SU-DHL-6 (cell line): ENCODE measurements at regions not wholly inside any gene's neighbourhood (a gene's known extent, or its start where the extent isn't known, plus 50 kb on each side); places are given as distances from the start of the nearest gene placed in this dataset.

Source experiments
- EZH2phosphoT487 ChIP-seq: fragments of 200-600 bp; sonication (generic), shearing (Covaris generic); conservative IDR thresholded peaks from 2 replicates; pipeline ENCODE4 v1.6.1; 2018; ENCODE audit warnings: mild to moderate bottlenecking, antibody characterized with exemption, low read length, moderate library complexity, mixed read lengths
- TF ChIP-seq, protein P1 (sequence below): fragments of 200-600 bp; sonication (generic); IDR thresholded peaks from one replicate; pipeline ENCODE4 v1.5.1; 2017; ENCODE audit warnings: antibody characterized with exemption, mild to moderate bottlenecking, low read length, moderate library complexity; ENCODE audit not compliant: insufficient read depth, poor library complexity, severe bottlenecking

DNA sequence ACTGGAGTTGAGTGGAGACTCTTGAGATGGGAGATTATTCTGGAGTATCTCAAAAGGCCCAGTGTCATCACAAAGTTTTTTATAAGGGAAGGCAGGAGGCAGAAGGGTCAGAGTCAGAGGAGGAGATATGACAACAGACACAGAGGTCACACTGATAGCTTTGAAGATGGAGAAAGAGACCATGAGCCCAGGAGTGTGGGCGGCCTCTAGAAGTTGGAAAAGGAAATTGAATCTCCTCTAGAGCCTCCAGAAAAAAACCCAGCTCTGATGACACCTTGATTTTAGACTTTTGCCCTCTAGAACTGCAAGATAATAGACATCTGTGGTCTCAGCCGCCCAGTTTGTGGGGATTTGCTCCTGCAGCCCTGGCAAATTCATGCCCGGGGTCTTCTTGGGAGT lies 64.8 kb upstream of the SPTLC1 start:
- TF ChIP-seq, protein P1, sequence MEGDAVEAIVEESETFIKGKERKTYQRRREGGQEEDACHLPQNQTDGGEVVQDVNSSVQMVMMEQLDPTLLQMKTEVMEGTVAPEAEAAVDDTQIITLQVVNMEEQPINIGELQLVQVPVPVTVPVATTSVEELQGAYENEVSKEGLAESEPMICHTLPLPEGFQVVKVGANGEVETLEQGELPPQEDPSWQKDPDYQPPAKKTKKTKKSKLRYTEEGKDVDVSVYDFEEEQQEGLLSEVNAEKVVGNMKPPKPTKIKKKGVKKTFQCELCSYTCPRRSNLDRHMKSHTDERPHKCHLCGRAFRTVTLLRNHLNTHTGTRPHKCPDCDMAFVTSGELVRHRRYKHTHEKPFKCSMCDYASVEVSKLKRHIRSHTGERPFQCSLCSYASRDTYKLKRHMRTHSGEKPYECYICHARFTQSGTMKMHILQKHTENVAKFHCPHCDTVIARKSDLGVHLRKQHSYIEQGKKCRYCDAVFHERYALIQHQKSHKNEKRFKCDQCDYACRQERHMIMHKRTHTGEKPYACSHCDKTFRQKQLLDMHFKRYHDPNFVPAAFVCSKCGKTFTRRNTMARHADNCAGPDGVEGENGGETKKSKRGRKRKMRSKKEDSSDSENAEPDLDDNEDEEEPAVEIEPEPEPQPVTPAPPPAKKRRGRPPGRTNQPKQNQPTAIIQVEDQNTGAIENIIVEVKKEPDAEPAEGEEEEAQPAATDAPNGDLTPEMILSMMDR = no peak
- no peak for TF ChIP-seq EZH2phosphoT487
